Osteoblast (primary cell): ENCODE measurements at regions not wholly inside any gene's neighbourhood (a gene's known extent, or its start where the extent isn't known, plus 50 kb on each side); places are given as distances from the start of the nearest gene placed in this dataset.

Experiments used
- DNase-seq: peaks from one replicate; pipeline ENCODE4 v3.0.0; 2011; ENCODE audit warnings: low spot score, mixed read lengths; ENCODE audit not compliant: insufficient read length; ENCODE audit errors: missing footprints
- H2AFZ ChIP-seq: 2 replicates; pipeline ENCODE4 v1.6.0; 2011; ENCODE audit warnings: mild to moderate bottlenecking, low read length
- H3K27ac ChIP-seq: 2 replicates; pipeline ENCODE4 v1.5.1; 2011; ENCODE audit warnings: mild to moderate bottlenecking, low read depth, low read length, moderate library complexity
- H3K27me3 ChIP-seq: 2 replicates; pipeline ENCODE4 v1.6.0; 2012; ENCODE audit warnings: mild to moderate bottlenecking, control low read depth, inconsistent platforms, low read length, moderate library complexity; ENCODE audit not compliant: insufficient read depth
- H3K36me3 ChIP-seq: 2 replicates; pipeline ENCODE4 v1.5.1; 2011; ENCODE audit warnings: mild to moderate bottlenecking, low read length, control low read depth, moderate library complexity; ENCODE audit not compliant: insufficient read depth
- H3K4me1 ChIP-seq: 2 replicates; pipeline ENCODE4 v1.5.1; 2011; ENCODE audit warnings: mild to moderate bottlenecking, low read length, control low read depth, moderate library complexity; ENCODE audit not compliant: insufficient read depth
- H3K4me2 ChIP-seq: 2 replicates; pipeline ENCODE4 v1.6.0; 2011; ENCODE audit warnings: mild to moderate bottlenecking, low read length; ENCODE audit not compliant: insufficient read depth
- H3K4me3 ChIP-seq: fragments of 200-600 bp; sonication (generic); 3 replicates; pipeline ENCODE4 v1.5.1; 2012; ENCODE audit warnings: mild to moderate bottlenecking, low read length, inconsistent platforms; ENCODE audit not compliant: insufficient read depth
- H3K79me2 ChIP-seq: 2 replicates; pipeline ENCODE4 v1.6.0; 2012; ENCODE audit warnings: mild to moderate bottlenecking, low read length, control low read depth, inconsistent platforms; ENCODE audit not compliant: insufficient read depth
- H3K9me3 ChIP-seq: 2 replicates; pipeline ENCODE4 v1.5.1; 2011; ENCODE audit warnings: low read depth, low read length, control low read depth
- H4K20me1 ChIP-seq: 2 replicates; pipeline ENCODE4 v1.6.0; 2012; ENCODE audit warnings: mild to moderate bottlenecking, low read length, control low read depth; ENCODE audit not compliant: insufficient read depth
- CTCF ChIP-seq: IDR thresholded peaks from 2 replicates; pipeline ENCODE4 v1.5.1; 2011; ENCODE audit warnings: mild to moderate bottlenecking, low read depth, low read length, moderate library complexity; ENCODE audit errors: extremely low read depth

DNA sequence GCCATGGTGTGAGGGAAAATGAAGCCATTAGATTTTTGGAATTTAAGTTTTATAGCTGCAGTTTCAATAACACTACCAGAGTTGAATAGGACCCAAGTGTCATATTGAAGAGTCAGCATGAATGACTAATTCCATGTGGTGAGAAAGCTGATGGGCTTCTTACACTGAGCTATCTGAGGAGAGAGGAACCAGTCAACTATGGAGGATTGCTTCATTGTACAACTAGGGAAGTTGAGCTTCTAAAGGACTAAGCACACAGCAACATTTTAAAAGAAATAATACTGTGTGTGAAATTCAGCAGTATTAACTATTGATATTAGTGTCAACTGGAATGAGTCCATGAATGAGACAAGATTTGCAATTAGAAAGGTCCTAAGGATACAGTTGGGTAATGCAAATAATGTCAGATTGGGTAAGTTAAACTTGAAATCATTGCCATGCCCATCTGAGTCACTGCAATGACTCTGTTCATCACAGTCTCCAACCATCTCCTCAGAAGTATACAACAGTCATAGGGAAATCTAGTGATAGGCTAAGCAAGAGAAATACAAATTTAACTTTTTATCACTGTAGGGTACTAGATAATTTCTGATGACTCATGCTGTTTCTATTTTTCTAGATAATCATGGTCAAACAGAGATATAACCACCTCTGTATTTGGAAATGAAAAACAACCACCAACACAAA is 394.2 kb downstream of the FSCB start:
- no peak overlapping the region for H3K4me2 ChIP-seq
- H3K79me2 ChIP-seq: no peaks in the 10 kb centered on the region
- H3K9me3 ChIP-seq: peaks cover 7% of the 10 kb centered on the region
- H3K4me3 ChIP-seq: no peak overlapping the region
- H2AFZ ChIP-seq: no peak overlapping the region
- H3K36me3 ChIP-seq: no peaks in the 10 kb centered on the region
- no peaks in the 10 kb centered on the region for H4K20me1 ChIP-seq
- H3K27me3 ChIP-seq: no peaks in the 10 kb centered on the region
- DNase-seq: no peak
- no peak overlapping the region for H3K27ac ChIP-seq
- H3K4me1 ChIP-seq: no peaks in the 10 kb centered on the region
- no peak for TF ChIP-seq CTCF

DNA sequence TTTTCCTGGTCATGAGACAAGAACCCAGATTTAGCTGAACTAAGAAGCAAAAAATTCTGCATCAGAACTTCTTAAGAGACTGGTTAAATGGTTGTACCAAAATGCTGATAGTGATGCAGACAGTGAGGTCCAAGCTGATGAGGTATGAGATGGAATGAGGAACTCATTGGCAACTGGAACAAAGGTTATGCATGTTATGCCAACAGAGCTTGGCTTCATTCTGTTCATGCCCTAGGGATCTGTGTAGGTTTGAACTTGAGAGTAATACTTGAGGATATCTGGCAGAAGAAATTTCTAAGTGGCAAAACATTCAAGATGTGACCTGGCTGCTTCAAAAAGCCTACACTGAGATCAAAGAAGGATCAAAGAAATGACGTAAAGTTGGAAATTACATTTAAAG is 398.0 kb downstream of the FSCB start:
- Histone ChIP-seq H3K9me3 (peaks cover 7% of the 10 kb centered on the region), H3K27me3 (no peaks in the 10 kb centered on the region), H4K20me1 (no peaks in the 10 kb centered on the region), H3K4me2 (no peak overlapping the region), H2AFZ (no peak overlapping the region), H3K36me3 (no peaks in the 10 kb centered on the region), H3K79me2 (no peaks in the 10 kb centered on the region), H3K4me3 (no peak overlapping the region), H3K4me1 (no peaks in the 10 kb centered on the region), H3K27ac (no peak overlapping the region)
- DNase-seq: no peak
- TF ChIP-seq CTCF: no peak

DNA sequence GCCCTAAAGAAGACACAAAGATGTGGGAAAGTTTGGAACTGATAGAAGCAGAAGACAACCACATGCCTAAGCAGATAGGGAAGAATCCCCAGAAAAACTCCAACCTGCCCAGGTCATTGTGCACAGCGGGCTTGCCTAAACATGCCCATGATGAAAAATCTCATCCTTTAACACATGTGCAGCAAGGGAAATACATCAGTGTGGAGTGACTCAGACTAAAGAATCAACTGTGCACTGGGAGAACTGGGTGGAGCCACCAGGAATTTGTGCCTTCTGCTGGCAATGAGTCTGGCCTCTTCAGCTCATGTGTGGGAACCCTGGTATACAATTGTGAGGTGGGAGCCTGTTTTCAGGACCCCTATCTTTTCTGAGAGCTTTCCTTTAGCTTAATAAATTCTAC is 398.5 kb downstream of the FSCB start:
- Histone ChIP-seq H3K4me2 (no peak overlapping the region), H2AFZ (no peak overlapping the region), H3K79me2 (no peaks in the 10 kb centered on the region), H3K27me3 (no peaks in the 10 kb centered on the region), H3K27ac (no peak overlapping the region), H3K4me1 (no peaks in the 10 kb centered on the region), H3K9me3 (peaks cover 8% of the 10 kb centered on the region), H3K36me3 (no peaks in the 10 kb centered on the region), H3K4me3 (no peak overlapping the region), H4K20me1 (no peaks in the 10 kb centered on the region)
- no peak for DNase-seq
- TF ChIP-seq CTCF: no peak

GRCh38 chr14:44107156-44107555 is 399.9 kb downstream of the FSCB start:
- Histone ChIP-seq H3K9me3 (peaks cover 8% of the 10 kb centered on the region), H4K20me1 (no peaks in the 10 kb centered on the region), H3K4me3 (no peak overlapping the region), H2AFZ (no peak overlapping the region), H3K27me3 (no peaks in the 10 kb centered on the region), H3K4me1 (no peaks in the 10 kb centered on the region), H3K4me2 (no peak overlapping the region), H3K27ac (no peak overlapping the region), H3K36me3 (no peaks in the 10 kb centered on the region), H3K79me2 (no peaks in the 10 kb centered on the region)
- DNase-seq: no peak
- TF ChIP-seq CTCF: no peak
